Dermis microvascular lymphatic vessel endothelial cell (primary cell): ENCODE measurements at regions not wholly inside any gene's neighbourhood (a gene's known extent, or its start where the extent isn't known, plus 50 kb on each side); places are given as distances from the start of the nearest gene placed in this dataset.

Source experiments
- DNase-seq, 2 donors: peaks; one replicate each; pipeline versions ENCODE4 v3.0.0 to v3.0.0-alpha.2; 2010; ENCODE audit warnings: low read depth in 2 of 2

DNA sequence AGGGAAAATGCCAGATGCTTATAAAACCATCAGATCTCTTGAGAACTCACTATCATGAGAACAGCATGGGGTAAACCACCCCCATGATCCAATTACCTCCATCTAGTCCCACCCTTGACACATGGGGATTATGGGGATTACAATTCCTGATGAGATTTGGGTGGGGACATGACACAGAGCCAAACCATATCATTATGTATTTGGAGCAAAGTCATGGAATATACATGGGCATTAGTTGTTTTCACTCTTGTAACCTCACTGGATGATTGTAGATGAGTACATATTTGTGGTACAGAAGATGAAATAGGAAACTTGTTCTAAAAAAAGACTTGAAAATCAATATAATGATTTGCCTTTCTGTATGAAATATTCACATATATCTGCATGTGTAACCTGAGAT lies 674.5 kb upstream of the BOD1L1 start:
- no peak for DNase-seq

DNA sequence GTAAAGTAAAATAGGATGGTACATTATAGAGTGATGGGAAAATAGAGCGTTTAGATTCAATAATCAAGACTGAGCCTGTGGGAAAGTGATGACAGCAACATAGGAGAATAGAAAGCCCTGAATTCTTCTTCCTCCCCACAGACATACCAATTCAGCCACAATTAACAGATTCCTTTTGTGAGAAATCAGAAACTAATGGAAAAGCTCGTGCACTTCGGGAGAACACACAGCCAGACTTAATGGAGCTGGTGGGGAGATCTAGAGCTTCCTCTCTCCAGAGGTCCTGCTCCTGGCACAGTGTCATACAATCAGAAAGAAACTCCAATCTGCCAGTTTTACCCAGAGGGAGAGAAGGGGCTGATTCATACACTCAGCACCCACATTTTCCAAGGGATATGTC lies 676.3 kb upstream of the BOD1L1 start:
- no peak for DNase-seq

DNA sequence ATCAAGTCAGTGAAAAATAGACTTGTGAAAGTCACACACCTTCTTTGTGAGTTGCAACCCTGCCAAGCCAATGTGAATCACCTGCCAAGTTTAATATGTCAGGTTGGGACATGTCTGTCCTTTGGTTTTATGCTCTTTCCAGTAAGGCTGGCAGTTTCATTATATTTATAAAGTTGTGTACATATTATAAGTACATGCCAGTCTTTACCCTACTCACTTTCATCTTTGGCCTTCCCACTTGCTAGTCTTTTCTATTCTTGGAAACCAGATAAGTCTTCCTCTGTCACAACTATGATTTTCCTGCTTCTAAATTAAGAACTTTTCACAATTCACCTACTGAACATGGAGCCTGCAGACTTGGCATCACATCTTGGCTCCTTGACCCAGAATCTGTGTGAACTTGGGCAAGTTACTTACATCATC lies 680.7 kb upstream of the BOD1L1 start:
- DNase-seq: no peak

DNA sequence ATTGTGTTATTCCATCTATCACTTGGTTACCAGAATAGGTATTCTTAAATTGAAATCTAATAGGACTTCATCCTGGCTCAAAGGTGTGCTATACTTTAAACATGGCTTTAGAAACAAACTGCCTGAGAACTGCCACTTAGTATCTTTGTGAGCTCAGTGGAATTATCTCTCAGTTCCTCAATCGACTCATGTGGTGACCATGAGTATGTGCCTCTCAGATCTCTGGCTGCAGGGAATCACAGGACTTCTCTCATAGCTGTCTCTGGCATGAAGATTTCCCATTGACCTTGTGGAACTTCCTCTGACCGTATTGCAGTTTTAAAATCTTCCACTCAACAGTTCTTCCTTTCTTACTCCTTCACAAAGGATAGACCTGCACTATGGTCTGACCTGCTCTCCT lies 681.9 kb upstream of the BOD1L1 start:
- DNase-seq: no peak

DNA sequence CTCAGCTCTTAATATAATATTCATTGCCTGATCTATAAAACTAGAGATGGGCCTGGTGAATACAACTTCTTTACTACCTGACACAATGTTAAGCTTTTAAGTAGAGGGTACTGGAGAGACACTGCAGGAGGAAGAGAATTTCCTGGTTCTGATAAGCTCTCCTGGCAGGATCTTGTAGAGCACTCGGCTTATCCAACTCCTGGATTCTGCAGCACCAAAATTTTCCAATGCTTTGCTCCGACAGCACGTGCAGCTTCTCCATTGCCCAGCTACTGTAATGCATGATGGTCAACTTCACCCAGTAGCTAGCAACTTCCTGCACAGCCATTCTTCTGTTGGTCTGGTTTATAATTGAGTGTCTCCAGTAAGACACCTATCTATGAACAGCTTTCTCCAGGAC lies 686.2 kb upstream of the BOD1L1 start:
- DNase-seq: no peak

DNA sequence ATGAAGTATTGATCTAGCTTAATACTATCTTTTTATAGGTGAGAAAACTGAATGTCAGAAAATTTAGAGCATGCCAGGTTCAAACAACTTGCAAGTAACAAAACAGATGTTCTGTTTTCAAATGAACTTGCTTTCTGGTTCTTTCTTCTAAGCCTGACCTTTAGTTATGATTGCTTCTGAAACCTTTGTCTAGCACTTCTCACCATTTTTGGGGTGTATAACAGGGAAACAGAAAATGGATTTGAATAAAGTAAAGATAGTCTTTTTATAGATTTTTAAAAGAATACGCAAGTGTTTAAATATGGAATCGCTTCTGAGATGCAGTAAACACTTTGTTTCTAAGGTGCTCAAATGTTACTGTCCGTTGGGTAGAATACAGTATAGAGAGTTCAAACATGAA lies 687.2 kb upstream of the CPEB2 start:
- no peak for DNase-seq

DNA sequence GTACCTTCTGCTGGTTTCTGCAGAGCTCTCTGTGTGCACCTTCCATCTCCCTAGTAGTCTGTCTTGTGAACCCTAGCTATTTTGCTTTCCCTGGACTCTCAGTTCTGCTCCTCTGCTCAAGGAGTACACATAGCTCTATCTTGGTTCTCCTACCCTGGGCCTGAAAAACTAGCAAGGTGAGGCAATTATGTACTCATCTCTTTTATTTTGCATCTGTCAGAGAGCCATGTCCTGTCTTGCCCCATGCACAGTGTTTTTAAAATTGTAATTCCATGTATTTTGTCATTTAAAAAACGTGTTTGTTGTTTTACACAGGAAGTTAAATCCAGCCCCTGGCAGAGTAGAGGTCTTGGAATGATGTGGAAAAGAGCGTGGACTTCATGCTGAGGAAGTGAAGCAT lies 684.9 kb upstream of the CPEB2 start:
- no peak for DNase-seq

DNA sequence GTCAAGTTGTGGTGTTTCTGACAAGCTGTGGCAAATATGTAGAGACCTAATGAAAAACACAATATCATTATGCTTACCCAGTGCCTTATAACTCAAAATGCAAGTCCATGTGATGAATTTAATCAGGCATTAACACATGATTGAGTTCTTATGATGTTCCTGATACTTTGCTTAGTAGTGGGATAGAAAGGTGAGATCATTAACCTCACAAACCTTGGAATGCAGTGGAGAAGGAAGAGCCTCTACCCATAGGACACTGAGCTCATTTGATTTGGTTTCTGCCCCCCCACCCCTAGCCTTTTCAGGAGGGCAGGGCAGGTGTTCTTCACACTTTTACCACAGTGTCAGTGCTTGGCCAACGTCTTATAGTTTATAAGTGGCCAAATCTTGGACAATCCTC lies 683.6 kb upstream of the CPEB2 start:
- DNase-seq: no peak

DNA sequence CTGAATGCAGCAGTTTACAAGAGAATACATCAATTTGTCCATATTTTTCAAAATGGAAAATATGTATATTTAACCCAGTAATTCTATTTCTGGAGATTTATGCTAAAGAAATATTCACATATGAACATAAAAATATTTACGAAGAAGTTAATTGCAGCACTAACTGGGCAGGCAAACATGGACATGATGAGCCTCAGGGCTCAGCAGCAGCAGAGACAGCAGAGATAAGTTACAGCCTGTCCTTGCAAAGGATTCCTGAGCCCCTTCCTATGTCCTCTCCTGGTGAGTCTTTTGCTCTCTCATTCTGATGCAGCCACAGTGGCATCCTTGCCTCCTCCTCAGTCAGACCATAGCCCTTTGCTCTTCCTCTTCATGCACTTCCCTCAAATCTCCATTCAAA lies 680.6 kb upstream of the CPEB2 start:
- no peak for DNase-seq

DNA sequence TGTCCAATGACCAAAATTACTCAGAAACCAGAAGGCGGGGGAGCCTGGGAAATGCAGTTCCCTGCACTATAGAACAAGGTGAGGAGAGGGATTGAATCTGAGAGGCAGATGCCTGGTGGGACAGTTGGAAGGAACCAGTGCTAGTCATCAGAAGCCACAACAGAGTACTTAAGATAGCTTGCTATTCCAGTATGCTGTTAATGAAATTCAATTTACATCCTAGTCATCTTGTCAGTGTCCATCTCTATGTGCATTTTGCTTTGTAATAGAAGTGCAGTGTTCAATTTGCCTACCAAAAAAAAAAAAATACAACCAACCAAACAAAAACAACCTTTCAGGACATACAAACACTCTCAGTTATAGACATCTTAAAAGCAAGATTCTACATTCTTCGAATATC lies 679.1 kb upstream of the CPEB2 start:
- DNase-seq: no peak

DNA sequence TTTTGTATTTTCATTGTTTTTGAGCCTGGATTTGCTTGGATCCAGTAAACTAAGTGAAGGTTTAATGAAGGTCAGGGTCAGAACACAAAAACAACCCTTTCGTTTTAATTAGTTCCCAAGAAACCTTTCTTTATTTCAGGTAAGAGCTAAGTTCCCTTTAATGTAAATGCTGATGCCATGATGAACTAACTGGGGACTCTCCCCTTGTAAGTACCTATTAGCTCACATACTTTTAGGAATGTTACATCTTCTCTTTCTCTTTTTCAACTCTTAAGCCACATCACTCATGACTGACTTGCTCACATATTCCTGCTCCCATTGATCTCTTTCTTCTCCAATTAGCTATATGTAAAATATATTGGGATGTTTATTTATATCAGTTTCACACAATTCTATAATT lies 673.1 kb upstream of the CPEB2 start:
- DNase-seq: no peak

DNA sequence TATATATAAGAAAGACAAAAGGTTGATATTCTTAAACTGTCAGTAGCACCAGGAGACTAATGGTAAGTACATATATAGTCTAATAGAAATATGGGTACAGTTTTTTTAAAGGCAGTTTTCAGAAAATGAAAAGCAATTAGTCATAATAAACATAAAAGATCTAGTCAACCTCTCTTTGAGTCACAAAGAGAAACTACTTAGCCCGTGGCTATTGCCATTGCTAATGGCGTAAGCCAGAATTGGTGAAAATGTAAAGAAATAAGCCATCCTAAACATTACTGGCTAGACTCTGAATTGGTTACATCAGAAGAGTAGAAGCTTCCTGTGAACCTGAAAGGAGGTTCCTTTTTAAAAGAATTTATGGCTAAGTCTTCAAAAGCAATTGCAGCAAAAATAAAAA lies 668.7 kb upstream of the CPEB2 start:
- no peak for DNase-seq

DNA sequence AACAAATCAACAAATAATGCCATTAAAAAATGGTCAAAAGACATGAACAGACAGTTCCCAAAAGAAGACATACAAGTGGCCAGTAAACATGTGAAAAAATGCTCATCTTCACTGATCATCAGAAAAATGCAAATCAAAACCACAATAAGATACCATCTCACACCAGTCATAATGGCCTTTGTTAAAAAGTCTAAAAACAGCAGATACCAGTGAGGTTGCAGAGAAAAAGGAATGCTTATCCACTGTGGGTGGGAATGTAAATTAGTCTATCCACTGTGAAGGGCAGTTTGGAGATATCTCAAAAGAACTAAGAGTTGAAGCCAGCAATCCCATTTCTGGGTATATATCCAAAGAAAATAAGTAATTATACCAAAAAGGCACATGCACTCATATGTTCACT lies 668.1 kb upstream of the CPEB2 start:
- no peak for DNase-seq

DNA sequence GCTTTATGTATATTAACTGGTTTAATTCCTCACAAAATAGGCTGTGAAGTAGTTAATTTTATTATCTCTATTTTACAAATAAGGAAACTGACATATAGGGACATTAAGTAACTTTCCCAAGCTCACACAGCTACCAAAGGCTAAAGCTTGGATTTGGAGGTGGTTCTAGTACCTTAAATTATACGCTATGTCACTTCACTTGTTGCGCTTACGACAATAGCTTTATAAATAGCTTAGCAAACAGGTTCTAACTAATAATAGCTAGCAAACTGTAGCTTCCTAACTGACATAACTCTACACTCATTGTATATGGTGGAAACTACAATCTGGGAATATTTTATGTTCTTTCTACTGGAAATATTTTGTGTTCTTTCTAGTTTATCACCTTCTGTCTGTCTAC lies 666.4 kb upstream of the CPEB2 start:
- DNase-seq: no peak

DNA sequence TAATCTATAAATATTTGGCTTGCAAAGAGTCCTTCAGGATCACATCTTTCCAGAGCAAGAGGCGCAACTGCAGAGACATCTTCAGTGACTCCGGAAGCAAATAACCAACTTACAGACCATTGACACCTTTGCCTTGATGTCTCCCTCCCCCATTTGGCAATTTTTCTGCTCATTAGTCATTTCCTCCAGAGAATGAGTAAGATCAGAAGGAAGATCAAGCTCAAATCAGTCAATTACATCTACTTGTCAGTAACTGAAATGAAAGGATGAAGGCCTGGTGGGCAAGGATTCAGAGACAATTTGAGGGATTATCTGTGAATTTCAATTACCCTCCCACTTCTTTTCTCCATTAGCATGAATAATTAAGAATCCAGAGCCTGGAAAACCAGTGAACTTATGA lies 665.6 kb upstream of the CPEB2 start:
- DNase-seq: peak in 1 of 2 donors; percentile 1

DNA sequence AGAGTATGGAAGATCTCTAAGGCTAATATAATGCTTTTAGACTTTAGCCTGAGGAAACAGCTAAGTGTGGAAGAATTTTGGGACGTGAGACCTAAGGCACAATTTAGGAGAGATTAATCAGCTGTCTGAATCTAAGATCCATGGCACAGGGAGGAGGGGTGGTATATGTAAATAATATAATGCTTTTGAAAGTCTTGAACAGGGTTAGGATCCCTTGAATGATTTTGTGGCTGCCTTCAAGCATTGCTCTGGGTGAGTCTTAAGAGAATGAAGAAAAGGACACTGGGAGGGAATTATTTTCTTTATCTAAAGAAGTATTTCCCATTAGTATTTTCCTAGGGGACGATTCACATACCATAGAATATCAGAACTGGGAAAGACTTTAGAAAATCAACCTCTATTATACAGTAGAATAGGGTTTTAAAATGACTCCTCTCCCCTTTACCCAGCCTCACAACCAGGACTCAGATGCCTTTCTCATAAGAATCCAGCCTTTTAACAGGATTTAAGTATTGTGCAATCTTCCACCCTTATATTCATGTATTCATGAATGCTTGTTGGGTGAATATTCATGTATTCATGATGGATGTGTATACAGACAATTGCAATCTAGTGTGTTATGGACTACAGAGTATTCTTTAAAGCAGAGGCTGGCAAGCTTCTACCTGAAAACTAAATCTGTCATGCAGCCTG lies 664.2 kb upstream of the CPEB2 start:
- DNase-seq: no peak

DNA sequence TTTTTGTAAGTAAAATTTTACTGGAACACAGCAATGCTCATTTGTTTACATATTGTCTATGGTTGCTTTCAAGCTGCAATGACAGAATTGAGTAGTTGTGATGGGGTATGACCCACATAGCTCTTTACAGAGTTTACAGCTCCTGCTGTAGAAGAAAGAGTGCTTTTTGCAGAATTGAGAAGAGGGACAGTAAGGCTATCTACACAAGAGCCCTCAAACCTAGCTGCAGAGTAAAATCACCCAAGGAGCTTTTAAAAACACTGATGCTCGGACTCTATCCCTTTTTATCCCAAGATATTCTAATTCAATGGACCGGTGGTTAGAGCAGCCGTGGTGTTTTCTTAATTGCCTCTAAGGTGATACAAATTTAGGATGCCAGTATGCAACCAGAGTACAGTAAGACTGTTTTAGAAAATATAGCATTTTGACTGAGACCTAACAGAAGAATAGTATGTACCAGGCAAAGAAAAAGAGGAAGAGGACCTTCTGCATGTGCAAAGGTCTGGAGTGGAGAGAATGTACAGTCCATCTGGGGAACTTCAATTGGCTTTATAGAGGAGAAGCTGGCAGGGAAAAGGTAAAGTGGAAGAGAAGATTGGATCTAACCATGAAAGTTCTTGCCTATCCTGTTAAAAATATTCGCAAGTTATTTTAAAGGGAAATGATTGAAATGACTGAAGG lies 663.6 kb upstream of the CPEB2 start:
- DNase-seq: no peak

DNA sequence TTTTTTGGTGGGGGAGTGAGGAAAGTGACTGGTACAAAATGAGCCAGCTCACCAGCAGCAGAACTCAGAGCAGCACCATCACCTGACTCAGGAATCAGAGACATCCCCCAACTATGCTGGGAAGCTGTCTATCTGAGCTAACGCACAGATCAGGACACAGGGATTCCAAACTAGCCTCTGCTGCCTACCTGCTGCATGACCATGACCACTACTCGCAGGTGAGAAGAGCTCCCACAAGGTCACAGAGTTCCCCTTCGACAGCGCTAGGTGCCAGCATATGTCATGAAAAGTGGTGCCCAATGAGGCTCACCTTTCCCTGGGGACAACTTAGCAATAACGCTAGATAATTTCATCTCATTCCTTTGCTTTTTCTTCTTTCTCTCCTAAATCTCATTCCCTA lies 662.6 kb upstream of the CPEB2 start:
- DNase-seq: no peak

DNA sequence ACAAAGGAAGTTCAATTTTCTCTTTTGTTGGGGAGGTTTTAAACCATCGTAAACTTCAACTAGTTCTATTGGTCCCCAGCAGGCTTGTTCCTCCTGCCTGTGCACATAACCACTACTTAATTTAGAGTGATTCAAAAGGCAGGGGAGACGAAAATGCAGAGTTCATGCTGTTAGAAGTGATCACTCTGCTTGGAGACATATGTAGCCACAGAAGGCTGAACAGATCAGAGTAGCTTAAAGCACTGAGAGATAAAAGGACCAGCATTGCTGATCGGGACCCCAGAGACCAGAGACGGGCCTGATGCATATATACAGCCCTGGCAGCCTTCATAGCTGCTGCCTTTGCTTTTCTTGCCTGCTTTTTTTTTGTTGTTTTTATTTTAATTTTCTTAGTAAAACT lies 662.0 kb upstream of the CPEB2 start:
- DNase-seq: no peak

DNA sequence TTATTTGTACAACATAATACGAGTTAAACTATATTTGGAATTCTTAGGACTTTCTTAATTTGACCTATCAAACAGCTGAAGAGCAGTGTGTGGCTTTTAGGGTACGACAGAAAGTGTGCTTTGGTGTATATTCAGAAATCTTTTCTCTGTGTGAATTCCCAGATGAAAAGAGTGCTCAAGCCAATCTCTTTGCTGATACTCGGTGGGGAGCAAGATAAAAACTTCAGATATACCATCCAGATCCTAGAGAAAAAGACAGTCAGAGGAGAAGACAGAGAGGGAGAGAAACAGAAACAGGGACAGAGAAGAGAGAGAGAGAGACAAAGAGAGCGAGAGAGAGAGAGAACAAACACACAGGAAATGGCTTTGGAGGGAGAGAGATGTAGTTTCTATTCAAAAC lies 658.3 kb upstream of the CPEB2 start:
- DNase-seq: no peak

DNA sequence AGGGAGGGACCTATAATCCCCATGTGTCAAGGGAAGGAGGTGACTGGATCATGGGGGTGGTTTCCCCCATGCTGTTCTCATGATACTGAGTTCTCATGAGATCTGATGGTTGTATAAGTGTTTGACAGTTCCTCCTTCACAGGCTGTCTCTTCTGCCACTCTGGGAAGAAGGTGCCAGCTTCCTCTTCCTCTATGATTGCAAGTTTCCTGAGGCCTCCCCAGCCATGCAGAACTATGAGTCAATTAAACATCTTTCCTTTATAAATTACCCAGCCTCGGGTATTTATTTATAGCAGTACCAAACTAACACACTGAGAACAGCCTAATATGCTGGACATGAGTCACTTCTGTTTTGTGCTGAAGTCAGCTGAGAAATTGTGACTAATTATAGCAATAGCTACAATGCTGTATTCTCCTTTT lies 656.9 kb upstream of the CPEB2 start:
- DNase-seq: peak in 1 of 2 donors; percentile 8

DNA sequence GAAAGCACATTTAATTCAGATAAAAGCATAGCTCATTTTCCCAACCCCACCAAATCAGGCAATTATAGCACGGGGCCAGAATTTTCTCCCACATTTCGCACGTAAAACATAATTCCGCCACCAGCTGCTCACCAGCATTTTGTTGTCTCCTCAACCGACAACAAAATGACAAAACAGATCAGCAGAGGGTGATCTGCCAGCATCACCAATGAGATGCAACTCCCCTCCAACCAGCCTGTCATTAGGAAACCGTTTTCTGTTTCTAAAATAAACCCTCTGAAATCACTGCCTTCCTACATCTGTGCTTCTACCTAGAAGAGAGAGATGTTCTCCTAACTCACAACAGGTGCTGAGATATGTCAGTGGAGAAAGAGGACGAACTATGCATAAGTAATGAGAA lies 654.8 kb upstream of the CPEB2 start:
- DNase-seq: no peak

DNA sequence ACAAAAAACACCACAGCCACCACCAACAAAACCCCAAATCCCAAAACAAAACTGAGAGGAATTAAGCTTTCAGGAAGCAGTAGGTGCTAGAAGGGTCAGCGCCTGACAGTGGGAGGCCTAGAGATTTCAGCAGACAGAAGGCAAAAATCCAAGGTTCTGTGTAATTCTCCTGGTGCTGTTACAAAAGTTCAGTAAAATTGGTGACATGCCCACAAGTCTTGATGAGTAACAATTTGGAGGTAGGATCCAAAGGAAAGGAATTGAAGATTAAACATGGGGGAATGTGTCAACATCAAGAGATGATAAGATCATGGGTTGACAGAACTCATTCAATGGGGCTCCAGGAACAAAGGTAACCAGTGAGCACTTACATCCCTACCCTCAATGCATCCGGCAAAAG lies 653.8 kb upstream of the CPEB2 start:
- DNase-seq: no peak
